ENCODE measurements at regions not wholly inside any gene's neighbourhood (a gene's known extent, or its start where the extent isn't known, plus 50 kb on each side); places are given as distances from the start of the nearest gene placed in this dataset.
A peak's percentile ranks its signal among the peaks of the same experiment; 100 is the strongest.
"Not testable (repeated sequence)": the region's sequence is repeated elsewhere in the genome, so short reads cannot be mapped to it uniquely, and the experiment has no call there.

- H3K4me1 ChIP-seq (ENCODE audit: control insufficient read depth, insufficient read depth, low read length), result no peaks in the 10 kb centered on the region
- H3K4me3 ChIP-seq (ENCODE audit: low read length), result no peak overlapping the region
- no peak overlapping the region for H3K9ac ChIP-seq (ENCODE audit: extremely low read depth, low read length, poor library complexity, severe bottlenecking)
- peaks cover 68% of the 10 kb centered on the region for H3K9me3 Mint-ChIP-seq
- no peak for TF ChIP-seq CTCF (conservative IDR thresholded peaks at IDR 0.05)
- peaks cover 55% of the 10 kb centered on the region for H3K9me3 ChIP-seq (ENCODE audit: control insufficient read depth, low read length)
- 67% methylated on average over 1 of the region's 3 CpGs; no CpG with 5 or more reads in 1 of the 2 experiments for WGBS, 2 experiments (ENCODE audit: insufficient coverage in 1 of 2, insufficient read length in 1 of 2)
- no peaks in the 10 kb centered on the region for H3K36me3 ChIP-seq (ENCODE audit: control insufficient read depth, insufficient read depth, low read length)
- H3K27ac Mint-ChIP-seq, result no peak overlapping the region
- no peaks in the 10 kb centered on the region for H3K27me3 ChIP-seq (ENCODE audit: control insufficient read depth, insufficient read depth, low read length, poor library complexity, severe bottlenecking)
- no peak for DNase-seq
- H3K4me1 Mint-ChIP-seq, result no peaks in the 10 kb centered on the region
- no peak overlapping the region for H3K4me3 Mint-ChIP-seq
- peaks cover 6% of the 10 kb centered on the region for H3K36me3 Mint-ChIP-seq (ENCODE audit: low read depth)
- H3K27ac ChIP-seq (ENCODE audit: low read depth, low read length), result no peak overlapping the region
- H3K27me3 Mint-ChIP-seq (ENCODE audit: insufficient read depth), result no peaks in the 10 kb centered on the region
Measured at GRCh38 chr14:18656627-18657026, 55.7 kb downstream of the OR11H12 start.

- not testable (repeated sequence) for H3K9ac ChIP-seq (ENCODE audit: extremely low read depth, low read length, poor library complexity, severe bottlenecking); H3K27ac Mint-ChIP-seq; H3K27me3 Mint-ChIP-seq (ENCODE audit: insufficient read depth); H3K27me3 ChIP-seq (ENCODE audit: control insufficient read depth, insufficient read depth, low read length, poor library complexity, severe bottlenecking); H3K36me3 ChIP-seq (ENCODE audit: control insufficient read depth, insufficient read depth, low read length); H3K36me3 Mint-ChIP-seq (ENCODE audit: low read depth); H3K4me3 Mint-ChIP-seq; H3K4me1 ChIP-seq (ENCODE audit: control insufficient read depth, insufficient read depth, low read length); H3K4me1 Mint-ChIP-seq; DNase-seq; H3K27ac ChIP-seq (ENCODE audit: low read depth, low read length)
- 76 to 77% methylated on average over 10 to 11 of the region's 11 CpGs for WGBS, 2 experiments (ENCODE audit: insufficient coverage in 1 of 2, insufficient read length in 1 of 2)
- peaks cover 71% of the 10 kb centered on the region for H3K9me3 ChIP-seq (ENCODE audit: control insufficient read depth, low read length)
- H3K4me3 ChIP-seq (ENCODE audit: low read length), result peak overlapping the region; percentile 58
- H3K9me3 Mint-ChIP-seq, result peaks cover 93% of the 10 kb centered on the region
Measured at GRCh38 chr14:18659892-18660584, 59.1 kb downstream of the OR11H12 start.

- no peaks in the 10 kb centered on the region for H3K4me1 ChIP-seq (ENCODE audit: control insufficient read depth, insufficient read depth, low read length)
- Mint-ChIP-seq H3K4me1 (no peaks in the 10 kb centered on the region), H3K27me3 (ENCODE audit: insufficient read depth) (no peaks in the 10 kb centered on the region), H3K9me3 (peaks cover 93% of the 10 kb centered on the region), H3K36me3 (ENCODE audit: low read depth) (peaks cover 10% of the 10 kb centered on the region), H3K4me3 (no peak overlapping the region), H3K27ac (no peak overlapping the region)
- 75 to 78% methylated on average over 8 of the region's 8 CpGs for WGBS, 2 experiments (ENCODE audit: insufficient coverage in 1 of 2, insufficient read length in 1 of 2)
- H3K27ac ChIP-seq (ENCODE audit: low read depth, low read length), result no peak overlapping the region
- no peak for TF ChIP-seq CTCF (conservative IDR thresholded peaks at IDR 0.05)
- H3K9me3 ChIP-seq (ENCODE audit: control insufficient read depth, low read length), result peaks cover 75% of the 10 kb centered on the region
- peak overlapping the region; percentile 58 for H3K4me3 ChIP-seq (ENCODE audit: low read length)
- no peak overlapping the region for H3K9ac ChIP-seq (ENCODE audit: extremely low read depth, low read length, poor library complexity, severe bottlenecking)
- no peak for DNase-seq
- H3K27me3 ChIP-seq (ENCODE audit: control insufficient read depth, insufficient read depth, low read length, poor library complexity, severe bottlenecking), result no peaks in the 10 kb centered on the region
- H3K36me3 ChIP-seq (ENCODE audit: control insufficient read depth, insufficient read depth, low read length), result no peaks in the 10 kb centered on the region
Measured at GRCh38 chr14:18660585-18660922, 59.6 kb downstream of the OR11H12 start.

- WGBS, 2 experiments (ENCODE audit: insufficient coverage in 1 of 2, insufficient read length in 1 of 2), result 62 to 66% methylated on average over 3 of the region's 4 CpGs
- H3K4me1 Mint-ChIP-seq; H3K4me3 ChIP-seq (ENCODE audit: low read length); H3K9ac ChIP-seq (ENCODE audit: extremely low read depth, low read length, poor library complexity, severe bottlenecking); DNase-seq; H3K27ac ChIP-seq (ENCODE audit: low read depth, low read length); H3K4me1 ChIP-seq (ENCODE audit: control insufficient read depth, insufficient read depth, low read length); H3K36me3 ChIP-seq (ENCODE audit: control insufficient read depth, insufficient read depth, low read length); H3K4me3 Mint-ChIP-seq; H3K27ac Mint-ChIP-seq; H3K36me3 Mint-ChIP-seq (ENCODE audit: low read depth); H3K27me3 Mint-ChIP-seq (ENCODE audit: insufficient read depth); H3K27me3 ChIP-seq (ENCODE audit: control insufficient read depth, insufficient read depth, low read length, poor library complexity, severe bottlenecking): not testable (repeated sequence)
- peaks cover 24% of the 10 kb centered on the region for H3K9me3 ChIP-seq (ENCODE audit: control insufficient read depth, low read length)
- peaks cover 78% of the 10 kb centered on the region for H3K9me3 Mint-ChIP-seq
Measured at GRCh38 chr14:18667843-18668242, 66.9 kb downstream of the OR11H12 start.

Data from endodermal cell (in vitro differentiated cells).